ENCODE measurements at regions not wholly inside any gene's neighbourhood (a gene's known extent, or its start where the extent isn't known, plus 50 kb on each side); places are given as distances from the start of the nearest gene placed in this dataset.
A peak's percentile ranks its signal among the peaks of the same experiment; 100 is the strongest.

- H3K4me3 ChIP-seq: no peak overlapping the region
- FAIRE-seq (peak; percentile 47), ATAC-seq (peak; percentile 74), DNase-seq (ENCODE audit: low read depth, low spot score) (no peak)
- 52% methylated on average over 1 of the region's 1 CpG for WGBS (ENCODE audit: insufficient coverage, insufficient replicate concordance, low lambda C conversion rate, missing lambda C conversion rate)
- peaks cover 10% of the 10 kb centered on the region; the same call in 1 of the 2 replicates for H3K4me1 ChIP-seq (ENCODE audit: control insufficient read depth, insufficient read depth, low read length)
- intact Hi-C loops (cut with micrococcal nuclease; ENCODE audit: unreplicated experiment): loop anchor here (2.0 to 5.0 kb wide), 3 partner anchors 120 to 437 kb away; no protein-coding TSS in a partner anchor
- no peak overlapping the region for H2AFZ ChIP-seq (ENCODE audit: control insufficient read depth, low read depth, low read length)
- H3K36me3 ChIP-seq (ENCODE audit: control insufficient read depth in 2 of 2, insufficient read depth in 2 of 2, low read length in 1 of 2): no peaks in the 10 kb centered on the region
- H3K9me3 ChIP-seq (replicated peaks; ENCODE audit: control insufficient read depth, insufficient read depth, low read length): peaks cover under 1% of the 10 kb centered on the region; the same call in 1 of the 3 replicates
- no peaks in the 10 kb centered on the region for H4K20me1 ChIP-seq (ENCODE audit: control insufficient read depth, insufficient read depth)
- SMC1A ChIA-PET (ENCODE audit: uncharacterized antibody, unreplicated experiment): interaction anchor here (0.7 to 4.7 kb wide), 67 partner anchors 10 to 449 kb away, joined by 3 to 81 read pairs (median 4); partner anchors contain the start of gene TP63
- no peaks in the 10 kb centered on the region for H3K79me2 ChIP-seq (ENCODE audit: control insufficient read depth, insufficient read depth, low read length)
- RAD21 ChIA-PET (ENCODE audit: unreplicated experiment): interaction anchor here (0.7 to 5.3 kb wide), 37 partner anchors 10 to 449 kb away, joined by 3 to 66 read pairs (median 4); partner anchors contain the start of gene TP63
- no TSS peak for BruUV-seq (replicated peaks)
- H3K27me3 ChIP-seq (replicated peaks in 1 of 2; ENCODE audit: control insufficient read depth in 2 of 2, insufficient read depth in 2 of 2, low read length in 1 of 2): no peaks in the 10 kb centered on the region
- POLR2A ChIA-PET: interaction anchor here (1.0 kb wide), 1 partner anchor 114 kb away, joined by 3 read pairs; no protein-coding TSS in a partner anchor
- CTCF ChIA-PET: interaction anchor here (0.6 to 4.1 kb wide), 51 partner anchors 10 to 450 kb away, joined by 3 to 90 read pairs (median 4); no protein-coding TSS in a partner anchor
- no peak overlapping the region for H3K4me2 ChIP-seq (ENCODE audit: control insufficient read depth, insufficient read depth)
- H3K9ac ChIP-seq (ENCODE audit: control insufficient read depth, insufficient read depth, low read length): no peak overlapping the region
- in situ Hi-C loops (cut with MboI): no loop called here
- H3K27ac ChIP-seq (ENCODE audit: control insufficient read depth, insufficient read depth): no peak overlapping the region
- TF ChIP-seq CBX5 (IDR thresholded peaks at IDR 0.05; ENCODE audit: low read depth) (peak; percentile 64; the same call in 1 of the 2 replicates), CHD4 (IDR thresholded peaks at IDR 0.05) (no peak), HDAC2 (IDR thresholded peaks at IDR 0.05) (no peak), NR2C2 (IDR thresholded peaks at IDR 0.05; ENCODE audit: borderline replicate concordance, control insufficient read depth, insufficient read length, low read depth) (no peak), SMC3 (IDR thresholded peaks at IDR 0.05; ENCODE audit: borderline replicate concordance, low read length) (peak; percentile 42; the same call in 1 of the 2 replicates), SUZ12 (IDR thresholded peaks at IDR 0.05; ENCODE audit: unreplicated experiment) (no peak), FOXM1 (IDR thresholded peaks at IDR 0.05; ENCODE audit: low read depth, low read length) (0 out of 2 replicates have a peak, but pooled peaks have one; percentile 53), CBFB (IDR thresholded peaks at IDR 0.05; ENCODE audit: low read depth) (no peak), BRCA1 (IDR thresholded peaks at IDR 0.05; ENCODE audit: low read depth, low read length) (no peak), EP300 (IDR thresholded peaks at IDR 0.05; ENCODE audit: borderline replicate concordance in 1 of 2, control insufficient read depth in 1 of 2, low read depth in 2 of 2, low read length in 2 of 2) (no peak), POLR2A (IDR thresholded peaks at IDR 0.05; ENCODE audit: low read depth, low read length) (no peak), IKZF1 (conservative IDR thresholded peaks at IDR 0.05) (peak; percentile 33; the same call in 1 of the 2 replicates), CTCF (IDR thresholded peaks at IDR 0.05 in 2 of 3, conservative IDR thresholded peaks at IDR 0.05 in 1 of 3; ENCODE audit: control insufficient read depth in 2 of 3, extremely low read depth in 1 of 3, insufficient read depth in 1 of 3, low read depth in 3 of 3, low read length in 3 of 3) (peak; percentile 19 to 46 (median 34); a peak in 5 of 6 replicates), POLR2AphosphoS5 (IDR thresholded peaks at IDR 0.05; ENCODE audit: low read length) (no peak), RAD21 (IDR thresholded peaks at IDR 0.05; ENCODE audit: insufficient read depth, low read depth, low read length) (peak; percentile 85), SPI1 (IDR thresholded peaks at IDR 0.05; ENCODE audit: borderline replicate concordance, insufficient read depth, low read depth, low read length) (peak; percentile 35; the same call in 1 of the 2 replicates), MEF2A (IDR thresholded peaks at IDR 0.05; ENCODE audit: insufficient read depth, low read depth, low read length) (0 out of 2 replicates have a peak, but pooled peaks have one; percentile 8), LARP7 (IDR thresholded peaks at IDR 0.05) (no peak), SREBF2 (IDR thresholded peaks at IDR 0.05; ENCODE audit: low read length) (no peak)
- TF ChIP-seq, protein P1, sequence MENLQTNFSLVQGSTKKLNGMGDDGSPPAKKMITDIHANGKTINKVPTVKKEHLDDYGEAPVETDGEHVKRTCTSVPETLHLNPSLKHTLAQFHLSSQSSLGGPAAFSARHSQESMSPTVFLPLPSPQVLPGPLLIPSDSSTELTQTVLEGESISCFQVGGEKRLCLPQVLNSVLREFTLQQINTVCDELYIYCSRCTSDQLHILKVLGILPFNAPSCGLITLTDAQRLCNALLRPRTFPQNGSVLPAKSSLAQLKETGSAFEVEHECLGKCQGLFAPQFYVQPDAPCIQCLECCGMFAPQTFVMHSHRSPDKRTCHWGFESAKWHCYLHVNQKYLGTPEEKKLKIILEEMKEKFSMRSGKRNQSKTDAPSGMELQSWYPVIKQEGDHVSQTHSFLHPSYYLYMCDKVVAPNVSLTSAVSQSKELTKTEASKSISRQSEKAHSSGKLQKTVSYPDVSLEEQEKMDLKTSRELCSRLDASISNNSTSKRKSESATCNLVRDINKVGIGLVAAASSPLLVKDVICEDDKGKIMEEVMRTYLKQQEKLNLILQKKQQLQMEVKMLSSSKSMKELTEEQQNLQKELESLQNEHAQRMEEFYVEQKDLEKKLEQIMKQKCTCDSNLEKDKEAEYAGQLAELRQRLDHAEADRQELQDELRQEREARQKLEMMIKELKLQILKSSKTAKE (IDR thresholded peaks at IDR 0.05; ENCODE audit: low read depth, poor library complexity, severe bottlenecking): peak; percentile 27
Measured at GRCh38 chr3:189512039-189512438, 119.2 kb upstream of the TP63 start.

Data from GM12878 (cell line).